HepG2 (cell line): ENCODE measurements at regions not wholly inside any gene's neighbourhood (a gene's known extent, or its start where the extent isn't known, plus 50 kb on each side); places are given as distances from the start of the nearest gene placed in this dataset.

Experiments
- ATAC-seq: fragments of 200-7000 bp; cut with Tn5 transposase; 3 replicates; pipeline ENCODE4 v1.9.1; 2020; ENCODE audit warnings: mild to moderate bottlenecking, moderate library complexity
- BruUV-seq: library from RNA; stranded (reverse); fragments of 400-500 nt; replicated peaks from 2 replicates; lab custom pipeline; 2021; lab: Mats Ljungman, UMichigan
- CTCF ChIA-PET: fragments of 300-600 bp; formaldehyde crosslinking; extraction: SDS; loops from one replicate; lab custom pipeline; 2021; ENCODE audit warnings: low total read pairs, inconsistent platforms, low intra/inter-chr PET ratio; lab: Yijun Ruan, JAX
- POLR2A ChIA-PET: fragments of 350-600 bp; sonication (Branson Sonifier 250); formaldehyde crosslinking; loops from one replicate; lab custom pipeline; 2020; ENCODE audit warnings: antibody characterized with exemption, inconsistent platforms; lab: Yijun Ruan, JAX
- DNase-seq: peaks from one replicate; pipeline ENCODE4 v3.0.0-alpha.2; 2015; ENCODE audit warnings: low spot score
- FAIRE-seq: peaks from 3 replicates; lab custom pipeline; 2011; peaks lifted over from hg19 to GRCh38; lab: Jason Lieb, UNC
- H2AFZ ChIP-seq: one replicate; pipeline ENCODE4 v1.6.1; 2011; ENCODE audit warnings: low read length, inconsistent platforms
- H3K27ac ChIP-seq: fragments of 300-600 bp; 3 replicates; pipeline ENCODE4 v1.8.0; 2011; ENCODE audit warnings: mixed run types, mild to moderate bottlenecking, mixed read lengths, low read length, inconsistent platforms; ENCODE audit not compliant: insufficient read depth; ENCODE audit errors: extremely low read length
- H3K27me3 ChIP-seq, 2 experiments: fragments of 200-600 bp in 1 of 2; 2 replicates in 1 of 2; 3 replicates in 1 of 2; pipeline versions ENCODE4 v1.6.0 to v1.8.0; 2011; ENCODE audit warnings: low read length in 2 of 2, mild to moderate bottlenecking in 2 of 2, moderate library complexity in 2 of 2, inconsistent platforms in 1 of 2; ENCODE audit not compliant: insufficient read depth in 2 of 2, control insufficient read depth in 1 of 2
- H3K36me3 ChIP-seq, 2 experiments: fragments of 200-600 bp in 1 of 2; replicated peaks in 1 of 2; 2 replicates in 1 of 2; 3 replicates in 1 of 2; pipeline versions ENCODE4 v1.5.1 to v1.8.0; 2011; ENCODE audit warnings: low read length in 2 of 2, inconsistent platforms in 1 of 2; ENCODE audit not compliant: insufficient read depth in 2 of 2, control insufficient read depth in 1 of 2
- H3K4me1 ChIP-seq: 2 replicates; pipeline ENCODE4 v1.5.1; 2012; ENCODE audit warnings: low read length, inconsistent platforms; ENCODE audit not compliant: insufficient read depth
- H3K4me2 ChIP-seq: 2 replicates; pipeline ENCODE4 v1.6.0; 2011; ENCODE audit warnings: low read depth, low read length, inconsistent platforms
- H3K4me3 ChIP-seq, 3 experiments: fragments of 200-600 bp in 1 of 3; sonication (generic), shearing (Covaris generic) in 1 of 3; replicated peaks in 1 of 3; 2 replicates each; pipeline ENCODE4 v1.5.1; 2011 to 2016; ENCODE audit warnings: low read length in 3 of 3, inconsistent platforms in 2 of 3, low read depth in 2 of 3, mild to moderate bottlenecking in 2 of 3, control low read depth in 1 of 3, mixed read lengths in 1 of 3; ENCODE audit not compliant: insufficient read depth in 1 of 3
- H3K79me2 ChIP-seq: one replicate; pipeline ENCODE4 v1.6.1; 2011; ENCODE audit warnings: low read length, inconsistent platforms; ENCODE audit not compliant: insufficient read depth
- H3K9ac ChIP-seq: 2 replicates; pipeline ENCODE4 v1.6.0; 2011; ENCODE audit warnings: mild to moderate bottlenecking, low read depth, low read length, inconsistent platforms; ENCODE audit not compliant: insufficient read depth
- H3K9me3 ChIP-seq: 2 replicates; pipeline ENCODE4 v1.5.1; 2012; ENCODE audit warnings: mild to moderate bottlenecking, low read length
- H4K20me1 ChIP-seq: 2 replicates; pipeline ENCODE4 v1.6.0; 2011; ENCODE audit warnings: inconsistent platforms, mild to moderate bottlenecking, low read length, moderate library complexity; ENCODE audit not compliant: insufficient read depth
- BRD4 ChIP-seq: sonication (generic); formaldehyde crosslinking; IDR thresholded peaks from 2 replicates; pipeline ENCODE4 v1.4.0; 2020; ENCODE audit warnings: missing genetic modification reagents
- GRHL1 ChIP-seq: sonication (generic); formaldehyde crosslinking; conservative IDR thresholded peaks from 2 replicates; pipeline ENCODE4 v1.8.0; 2022; ENCODE audit warnings: missing genetic modification reagents
- KAT7 ChIP-seq: IDR thresholded peaks from 2 replicates; pipeline ENCODE4 v1.6.1; 2018; ENCODE audit warnings: borderline replicate concordance, missing compliant biosample characterization
- KLF15 ChIP-seq: sonication (generic); formaldehyde crosslinking; IDR thresholded peaks from 2 replicates; pipeline ENCODE4 v1.8.1; 2023; ENCODE audit warnings: borderline replicate concordance, mild to moderate bottlenecking, inconsistent platforms, missing genetic modification reagents, mixed read lengths
- NRL ChIP-seq: sonication (generic); formaldehyde crosslinking; IDR thresholded peaks from 2 replicates; pipeline ENCODE4 v1.5.0; 2020; ENCODE audit warnings: missing genetic modification reagents, mild to moderate bottlenecking, moderate library complexity, borderline replicate concordance
- PHF20 ChIP-seq: sonication (generic); formaldehyde crosslinking; IDR thresholded peaks from 2 replicates; pipeline ENCODE4 v1.5.0; 2020; ENCODE audit warnings: mild to moderate bottlenecking, missing genetic modification reagents
- REST ChIP-seq, 2 experiments: IDR thresholded peaks; 2 replicates each; pipeline ENCODE4 v1.6.1; 2011 to 2012; ENCODE audit warnings: low read length in 2 of 2, borderline replicate concordance in 1 of 2, low read depth in 1 of 2, mild to moderate bottlenecking in 1 of 2, moderate library complexity in 1 of 2
- ZNF432 ChIP-seq: sonication (generic); formaldehyde crosslinking; IDR thresholded peaks from 2 replicates; pipeline ENCODE4 v1.5.0; 2020; ENCODE audit warnings: missing genetic modification reagents, mild to moderate bottlenecking, borderline replicate concordance
- ZNF629 ChIP-seq: sonication (generic); formaldehyde crosslinking; conservative IDR thresholded peaks from 2 replicates; pipeline ENCODE4 v1.5.0; 2020; ENCODE audit warnings: missing genetic modification reagents
- WGBS: methylation state at CpG from one replicate; pipeline ENCODE4 v1.1.6; 2017; ENCODE audit warnings: low lambda C conversion rate; 5-methylcytosine and 5-hydroxymethylcytosine counted together
- in situ Hi-C: cut with HindIII; loops from 2 replicates; pipeline ENCODE4 v1.10.0; 2017; ENCODE audit warnings: low pct_unique_long_range_greater_than_20kb; ENCODE audit not compliant: extremely low pct_ligation_motif_present
- intact Hi-C: fragments of 100-400 bp; cut with micrococcal nuclease; formaldehyde crosslinking; loops from one replicate; pipeline ENCODE4 v1.10.0; 2022; ENCODE audit not compliant: unreplicated experiment
- TF ChIP-seq, protein P1 (sequence below): sonication (generic); formaldehyde crosslinking; conservative IDR thresholded peaks from 2 replicates; pipeline ENCODE4 v1.4.0; 2020; ENCODE audit warnings: missing genetic modification reagents

- Histone ChIP-seq H3K9ac (no peak overlapping the region), H3K4me3 (no peak overlapping the region), H3K4me2 (no peak overlapping the region), H3K79me2 (no peaks in the 10 kb centered on the region), H3K9me3 (no peaks in the 10 kb centered on the region), H3K4me1 (no peaks in the 10 kb centered on the region), H3K27me3 (no peaks in the 10 kb centered on the region), H4K20me1 (no peaks in the 10 kb centered on the region), H2AFZ (no peak overlapping the region), H3K27ac (no peak overlapping the region)
- in situ Hi-C loops: no loop called here
- ChIA-PET CTCF (no interaction called here), POLR2A (no interaction called here)
- WGBS: 3% methylated on average over 2 of the region's 2 CpGs
- intact Hi-C loops: no loop called here
- no peak for FAIRE-seq
- BruUV-seq: no TSS peak
- DNase-seq: no peak
- TF ChIP-seq NRL (CRISPR knock-in tag) (no peak), REST (IDR thresholded peaks at IDR 0.05; ENCODE audit: borderline replicate concordance in 1 of 2, low read depth in 1 of 2, low read length in 2 of 2) (peak in 1 of 2 experiments; percentile 66; a peak in 1 of 4 replicates)
- TF ChIP-seq, all 625 proteins: peak for 1
- no peak for ATAC-seq
- no peaks in the 10 kb centered on the region for H3K36me3 ChIP-seq
Measured at GRCh38 chr11:97022955-97023354, 633.1 kb downstream of the JRKL start.

- no peak overlapping the region for H3K4me3 ChIP-seq
- H3K79me2 ChIP-seq: no peaks in the 10 kb centered on the region
- POLR2A ChIA-PET: no interaction called here
- 11% methylated on average over 1 of the region's 1 CpG for WGBS
- no peaks in the 10 kb centered on the region for H3K9me3 ChIP-seq
- no peak overlapping the region for H3K4me2 ChIP-seq
- CTCF ChIA-PET: no interaction called here
- in situ Hi-C loops (no loop called here), intact Hi-C loops (no loop called here)
- no peaks in the 10 kb centered on the region for H3K36me3 ChIP-seq
- H3K27ac ChIP-seq: no peak overlapping the region
- DNase-seq (no peak), FAIRE-seq (no peak), ATAC-seq (no peak)
- H3K27me3 ChIP-seq: no peaks in the 10 kb centered on the region
- BruUV-seq: no TSS peak
- H2AFZ ChIP-seq: no peak overlapping the region
- no peaks in the 10 kb centered on the region for H4K20me1 ChIP-seq
- no peaks in the 10 kb centered on the region for H3K4me1 ChIP-seq
- no peak overlapping the region for H3K9ac ChIP-seq
- no peak for TF ChIP-seq ZNF432
- TF ChIP-seq GRHL1 (CRISPR knock-in tag): no peak
- TF ChIP-seq, protein P1, sequence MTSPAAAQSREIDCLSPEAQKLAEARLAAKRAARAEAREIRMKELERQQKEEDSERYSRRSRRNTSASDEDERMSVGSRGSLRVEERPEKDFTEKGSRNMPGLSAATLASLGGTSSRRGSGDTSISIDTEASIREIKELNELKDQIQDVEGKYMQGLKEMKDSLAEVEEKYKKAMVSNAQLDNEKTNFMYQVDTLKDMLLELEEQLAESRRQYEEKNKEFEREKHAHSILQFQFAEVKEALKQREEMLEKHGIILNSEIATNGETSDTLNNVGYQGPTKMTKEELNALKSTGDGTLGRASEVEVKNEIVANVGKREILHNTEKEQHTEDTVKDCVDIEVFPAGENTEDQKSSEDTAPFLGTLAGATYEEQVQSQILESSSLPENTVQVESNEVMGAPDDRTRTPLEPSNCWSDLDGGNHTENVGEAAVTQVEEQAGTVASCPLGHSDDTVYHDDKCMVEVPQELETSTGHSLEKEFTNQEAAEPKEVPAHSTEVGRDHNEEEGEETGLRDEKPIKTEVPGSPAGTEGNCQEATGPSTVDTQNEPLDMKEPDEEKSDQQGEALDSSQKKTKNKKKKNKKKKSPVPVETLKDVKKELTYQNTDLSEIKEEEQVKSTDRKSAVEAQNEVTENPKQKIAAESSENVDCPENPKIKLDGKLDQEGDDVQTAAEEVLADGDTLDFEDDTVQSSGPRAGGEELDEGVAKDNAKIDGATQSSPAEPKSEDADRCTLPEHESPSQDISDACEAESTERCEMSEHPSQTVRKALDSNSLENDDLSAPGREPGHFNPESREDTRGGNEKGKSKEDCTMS (CRISPR knock-in tag): no peak
- no peak for TF ChIP-seq KAT7 (CRISPR knock-in tag)
- no peak for TF ChIP-seq PHF20
- no peak for TF ChIP-seq ZNF629 (CRISPR knock-in tag)
- TF ChIP-seq KLF15 (CRISPR knock-in tag): no peak
- no peak for TF ChIP-seq BRD4 (CRISPR knock-in tag)
Measured at GRCh38 chr11:97028836-97029406, 639.1 kb downstream of the JRKL start.
